GM12878 (cell line): ENCODE measurements at regions not wholly inside any gene's neighbourhood (a gene's known extent, or its start where the extent isn't known, plus 50 kb on each side); places are given as distances from the start of the nearest gene placed in this dataset.

Experiments
- CUX1 ChIP-seq: IDR thresholded peaks from 2 replicates; pipeline ENCODE4 v1.6.1; 2012; ENCODE audit warnings: improper control_type of control experiment, low read depth, low read length; ENCODE audit not compliant: insufficient replicate concordance
- ESRRA ChIP-seq: IDR thresholded peaks from 2 replicates; pipeline ENCODE4 v1.6.1; 2012; ENCODE audit warnings: mild to moderate bottlenecking, low read length, improper control_type of control experiment
- HSF1 ChIP-seq: fragments of 150-350 bp; IDR thresholded peaks from 2 replicates; pipeline ENCODE4 v1.6.1; 2014; ENCODE audit warnings: mild to moderate bottlenecking, low read depth, low read length
- MLLT1 ChIP-seq: fragments of 450-650 bp; IDR thresholded peaks from 2 replicates; pipeline ENCODE4 v1.6.1; 2016; ENCODE audit warnings: mild to moderate bottlenecking
- POLR2AphosphoS2 ChIP-seq: IDR thresholded peaks from 2 replicates; pipeline ENCODE4 v1.6.1; 2011; ENCODE audit warnings: low read depth, mild to moderate bottlenecking, low read length, improper control_type of control experiment, moderate library complexity
- RCOR1 ChIP-seq: conservative IDR thresholded peaks from 2 replicates; pipeline ENCODE4 v1.6.1; 2012; ENCODE audit warnings: low read depth, low read length, improper control_type of control experiment

- TF ChIP-seq HSF1 (no peak), ESRRA (no peak), MLLT1 (no peak), RCOR1 (no peak), CUX1 (no peak), POLR2AphosphoS2 (no peak)
These were observed 177.3 kb upstream of the ARRDC4 start (continued) for GRCh38 chr15:97783240-97783639.
